Fibroblast of lung (primary cell): ENCODE measurements at regions not wholly inside any gene's neighbourhood (a gene's known extent, or its start where the extent isn't known, plus 50 kb on each side); places are given as distances from the start of the nearest gene placed in this dataset.

Experiments
- DNase-seq, 2 donors: peaks; one replicate each; pipeline versions ENCODE4 v3.0.0 to v3.0.0-alpha.2; 2010; ENCODE audit warnings: low read depth in 2 of 2
- H2AFZ ChIP-seq: 2 replicates; pipeline ENCODE4 v1.5.1; 2012; ENCODE audit warnings: low read length, control low read depth, inconsistent platforms
- H3K27ac ChIP-seq: 2 replicates; pipeline ENCODE4 v1.5.1; 2011; ENCODE audit warnings: low read length, control low read depth; ENCODE audit not compliant: insufficient read depth
- H3K27me3 ChIP-seq: 2 replicates; pipeline ENCODE4 v1.5.1; 2011; ENCODE audit warnings: mild to moderate bottlenecking, low read length; ENCODE audit not compliant: control insufficient read depth, insufficient read depth
- H3K36me3 ChIP-seq: 2 replicates; pipeline ENCODE4 v1.5.1; 2011; ENCODE audit warnings: low read length; ENCODE audit not compliant: control insufficient read depth, insufficient read depth
- H3K4me1 ChIP-seq: 2 replicates; pipeline ENCODE4 v1.5.1; 2011; ENCODE audit warnings: low read length; ENCODE audit not compliant: control insufficient read depth, insufficient read depth; ENCODE audit errors: extremely low read depth
- H3K4me2 ChIP-seq: 2 replicates; pipeline ENCODE4 v1.5.1; 2011; ENCODE audit warnings: low read length, control low read depth; ENCODE audit not compliant: insufficient read depth; ENCODE audit errors: extremely low read depth
- H3K4me3 ChIP-seq, 4 experiments: fragments of 200-600 bp in 1 of 4; sonication (generic) in 1 of 4; replicated peaks in 1 of 4; 2 replicates each; pipeline ENCODE4 v1.5.1; 2011 to 2016; ENCODE audit warnings: low read length in 4 of 4, low read depth in 3 of 4, mild to moderate bottlenecking in 3 of 4, control low read depth in 2 of 4, inconsistent platforms in 1 of 4, mixed read lengths in 1 of 4; ENCODE audit not compliant: insufficient read depth in 1 of 4; ENCODE audit errors: control extremely low read depth in 1 of 4
- H3K79me2 ChIP-seq: 2 replicates; pipeline ENCODE4 v1.5.1; 2012; ENCODE audit warnings: mild to moderate bottlenecking, low read length, inconsistent platforms; ENCODE audit not compliant: control insufficient read depth, insufficient read depth
- H3K9ac ChIP-seq: 2 replicates; pipeline ENCODE4 v1.5.1; 2011; ENCODE audit warnings: mild to moderate bottlenecking, low read length, control low read depth; ENCODE audit not compliant: insufficient read depth
- H3K9me3 ChIP-seq: 2 replicates; pipeline ENCODE4 v1.5.1; 2012; ENCODE audit warnings: low read depth, low read length; ENCODE audit not compliant: control insufficient read depth, insufficient read depth
- H4K20me1 ChIP-seq: 2 replicates; pipeline ENCODE4 v1.5.1; 2011; ENCODE audit warnings: low read length; ENCODE audit not compliant: control insufficient read depth, insufficient read depth; ENCODE audit errors: extremely low read depth
- CTCF ChIP-seq, 2 donors: IDR thresholded peaks in 1 of 2; conservative IDR thresholded peaks in 1 of 2; 1 replicate in 1 of 2; 2 replicates in 1 of 2; pipeline ENCODE4 v1.5.1; 2011 to 2012; ENCODE audit warnings: low read length in 2 of 2, control low read depth in 1 of 2, inconsistent platforms in 1 of 2, low read depth in 1 of 2, mild to moderate bottlenecking in 1 of 2
- EZH2 ChIP-seq: IDR thresholded peaks from 2 replicates; pipeline ENCODE4 v1.5.1; 2012; ENCODE audit warnings: low read length, control low read depth, mild to moderate bottlenecking; ENCODE audit errors: missing control alignments

DNA sequence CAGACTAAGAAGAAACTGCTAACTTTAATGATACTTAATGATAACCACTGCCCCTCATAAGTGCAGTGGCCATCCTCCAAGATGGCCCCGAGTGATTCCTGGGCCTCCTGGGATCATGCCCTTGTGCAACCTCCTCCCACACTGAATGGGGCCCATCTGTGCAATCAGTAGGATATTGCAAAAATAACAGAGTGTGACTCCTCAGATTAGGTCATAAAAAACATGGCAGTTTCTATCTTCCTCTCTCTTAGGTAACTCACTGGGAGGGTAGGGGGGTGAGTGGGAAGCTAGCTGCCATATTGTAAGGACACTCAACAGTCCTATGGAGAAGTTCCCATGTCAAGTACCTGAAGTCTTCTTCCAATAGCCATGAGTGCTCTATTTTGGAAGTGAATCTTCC, 173.0 kb downstream of the SHQ1 start:
- DNase-seq, result no peak
- H3K4me2 ChIP-seq, result no peak overlapping the region
- H3K79me2 ChIP-seq, result no peaks in the 10 kb centered on the region
- H3K4me3 ChIP-seq, result no peak overlapping the region
- no peak overlapping the region for H3K9ac ChIP-seq
- no peak for TF ChIP-seq CTCF (conservative IDR thresholded peaks at IDR 0.05 in 1 of 2, IDR thresholded peaks at IDR 0.05 in 1 of 2; ENCODE audit: low read depth in 1 of 2, low read length in 2 of 2)
- TF ChIP-seq EZH2, result no peak
- H3K27ac ChIP-seq, result no peak overlapping the region
- H3K27me3 ChIP-seq, result peaks cover 2% of the 10 kb centered on the region
- H3K9me3 ChIP-seq, result no peaks in the 10 kb centered on the region
- no peaks in the 10 kb centered on the region for H3K4me1 ChIP-seq
- no peaks in the 10 kb centered on the region for H4K20me1 ChIP-seq
- no peaks in the 10 kb centered on the region for H3K36me3 ChIP-seq
- H2AFZ ChIP-seq, result no peak overlapping the region

DNA sequence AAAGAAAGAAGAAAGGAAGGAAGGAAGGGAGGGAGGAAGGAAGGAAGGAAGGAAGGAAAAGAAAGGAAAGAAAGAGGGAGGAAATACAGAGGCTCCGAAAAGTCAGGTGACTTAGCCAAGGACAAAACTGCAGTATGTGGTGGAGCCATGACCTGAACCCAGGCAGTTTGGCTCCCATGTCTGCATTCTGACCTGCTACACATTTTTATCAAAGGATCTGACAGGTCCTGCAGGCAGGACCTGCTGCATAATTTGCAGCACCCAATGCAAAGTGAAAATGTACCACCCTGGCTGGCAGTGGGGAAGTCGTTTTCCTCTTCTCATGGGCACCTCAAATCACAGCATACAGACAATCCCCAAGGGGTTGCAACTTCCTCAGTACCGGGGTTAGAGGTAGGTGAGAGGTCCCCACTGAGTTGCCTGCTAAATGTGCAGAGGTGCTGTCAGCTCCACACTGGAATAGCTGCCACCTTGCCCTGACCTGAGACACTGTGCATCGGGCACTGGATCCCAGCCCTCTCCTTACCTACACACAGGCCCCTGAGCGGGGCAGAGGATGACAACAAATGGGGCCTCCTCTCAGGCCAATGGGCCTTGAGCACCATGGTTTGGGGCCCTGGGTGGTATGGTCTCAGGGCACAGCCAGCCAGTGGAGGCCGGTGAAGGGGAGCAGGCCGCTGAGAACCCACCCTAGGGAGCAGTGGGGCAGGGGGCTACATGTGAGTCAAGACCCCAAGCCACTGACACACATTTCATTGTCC, 175.1 kb downstream of the SHQ1 start:
- H3K27me3 ChIP-seq, result peaks cover 4% of the 10 kb centered on the region
- no peak overlapping the region for H3K27ac ChIP-seq
- H2AFZ ChIP-seq, result no peak overlapping the region
- H3K4me1 ChIP-seq, result no peaks in the 10 kb centered on the region
- no peaks in the 10 kb centered on the region for H3K9me3 ChIP-seq
- no peaks in the 10 kb centered on the region for H4K20me1 ChIP-seq
- no peak for DNase-seq
- H3K4me3 ChIP-seq, result no peak overlapping the region
- TF ChIP-seq EZH2 (no peak), CTCF (conservative IDR thresholded peaks at IDR 0.05 in 1 of 2, IDR thresholded peaks at IDR 0.05 in 1 of 2; ENCODE audit: low read depth in 1 of 2, low read length in 2 of 2) (no peak)
- H3K36me3 ChIP-seq, result no peaks in the 10 kb centered on the region
- no peak overlapping the region for H3K9ac ChIP-seq
- H3K4me2 ChIP-seq, result no peak overlapping the region
- no peaks in the 10 kb centered on the region for H3K79me2 ChIP-seq

DNA sequence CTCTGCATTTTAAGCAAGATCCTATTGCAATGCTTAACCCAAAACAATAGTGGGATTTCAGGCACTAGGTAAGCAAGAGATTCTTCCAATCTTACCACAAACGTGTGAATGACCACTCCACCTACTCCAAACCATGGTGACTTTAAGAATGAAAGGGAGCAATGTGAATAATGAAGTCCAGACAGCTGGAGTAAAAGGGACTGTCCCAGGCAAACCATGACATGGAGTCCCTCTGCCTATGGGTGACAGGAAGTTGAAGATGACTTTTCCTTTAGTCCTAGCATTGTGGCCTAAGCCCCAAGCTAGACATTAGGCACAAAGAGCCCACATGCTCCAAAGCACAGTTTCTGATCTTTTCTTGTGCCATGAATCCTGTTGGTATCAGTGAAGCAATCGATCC, 179.0 kb downstream of the SHQ1 start:
- peaks cover 4% of the 10 kb centered on the region for H3K27me3 ChIP-seq
- H4K20me1 ChIP-seq, result no peaks in the 10 kb centered on the region
- H3K27ac ChIP-seq, result no peak overlapping the region
- no peaks in the 10 kb centered on the region for H3K36me3 ChIP-seq
- H3K4me2 ChIP-seq, result no peak overlapping the region
- H2AFZ ChIP-seq, result no peak overlapping the region
- no peak overlapping the region for H3K4me3 ChIP-seq
- TF ChIP-seq EZH2 (no peak), CTCF (conservative IDR thresholded peaks at IDR 0.05 in 1 of 2, IDR thresholded peaks at IDR 0.05 in 1 of 2; ENCODE audit: low read depth in 1 of 2, low read length in 2 of 2) (no peak)
- H3K9ac ChIP-seq, result no peak overlapping the region
- H3K4me1 ChIP-seq, result no peaks in the 10 kb centered on the region
- H3K79me2 ChIP-seq, result no peaks in the 10 kb centered on the region
- no peak for DNase-seq
- H3K9me3 ChIP-seq, result no peaks in the 10 kb centered on the region
